ENCODE measurements at regions not wholly inside any gene's neighbourhood (a gene's known extent, or its start where the extent isn't known, plus 50 kb on each side); places are given as distances from the start of the nearest gene placed in this dataset.

DNA sequence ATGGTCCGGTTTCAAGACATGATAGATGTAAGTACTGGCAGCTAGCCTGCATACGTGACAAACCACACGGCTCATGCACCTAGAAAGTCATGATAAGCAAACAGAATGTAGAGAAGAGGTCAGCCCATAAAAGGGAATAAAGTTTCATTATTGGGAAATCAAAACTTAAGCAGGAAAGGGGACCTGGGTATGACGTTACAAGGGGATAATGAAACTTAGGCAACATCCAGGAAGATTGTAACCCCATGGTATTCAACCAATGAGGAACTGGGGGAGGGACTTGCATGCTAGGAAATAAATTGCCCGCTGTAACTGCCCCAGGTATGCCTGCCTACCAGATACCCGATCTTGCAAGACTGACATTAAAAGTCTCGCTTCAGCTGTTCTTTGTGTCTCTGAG is 1679.0 kb downstream of the SUCLG1 start:
- TF ChIP-seq EZH2 (IDR thresholded peaks at IDR 0.05; ENCODE audit: low read length, missing control alignments) = no peak
- TF ChIP-seq, protein P1, sequence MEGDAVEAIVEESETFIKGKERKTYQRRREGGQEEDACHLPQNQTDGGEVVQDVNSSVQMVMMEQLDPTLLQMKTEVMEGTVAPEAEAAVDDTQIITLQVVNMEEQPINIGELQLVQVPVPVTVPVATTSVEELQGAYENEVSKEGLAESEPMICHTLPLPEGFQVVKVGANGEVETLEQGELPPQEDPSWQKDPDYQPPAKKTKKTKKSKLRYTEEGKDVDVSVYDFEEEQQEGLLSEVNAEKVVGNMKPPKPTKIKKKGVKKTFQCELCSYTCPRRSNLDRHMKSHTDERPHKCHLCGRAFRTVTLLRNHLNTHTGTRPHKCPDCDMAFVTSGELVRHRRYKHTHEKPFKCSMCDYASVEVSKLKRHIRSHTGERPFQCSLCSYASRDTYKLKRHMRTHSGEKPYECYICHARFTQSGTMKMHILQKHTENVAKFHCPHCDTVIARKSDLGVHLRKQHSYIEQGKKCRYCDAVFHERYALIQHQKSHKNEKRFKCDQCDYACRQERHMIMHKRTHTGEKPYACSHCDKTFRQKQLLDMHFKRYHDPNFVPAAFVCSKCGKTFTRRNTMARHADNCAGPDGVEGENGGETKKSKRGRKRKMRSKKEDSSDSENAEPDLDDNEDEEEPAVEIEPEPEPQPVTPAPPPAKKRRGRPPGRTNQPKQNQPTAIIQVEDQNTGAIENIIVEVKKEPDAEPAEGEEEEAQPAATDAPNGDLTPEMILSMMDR (conservative IDR thresholded peaks at IDR 0.05 in 1 of 2, IDR thresholded peaks at IDR 0.05 in 1 of 2; ENCODE audit: low read depth in 1 of 2, low read length in 2 of 2) = no peak
- no peaks in the 10 kb centered on the region for H3K9me3 ChIP-seq (ENCODE audit: control insufficient read depth, insufficient read depth, low read depth, low read length)
- H3K36me3 ChIP-seq (ENCODE audit: control insufficient read depth, insufficient read depth, low read length) = no peaks in the 10 kb centered on the region
- no peaks in the 10 kb centered on the region for H4K20me1 ChIP-seq (ENCODE audit: control insufficient read depth, extremely low read depth, insufficient read depth, low read length)
- no peaks in the 10 kb centered on the region for H3K27me3 ChIP-seq (ENCODE audit: control insufficient read depth, insufficient read depth, low read length)
- H3K4me1 ChIP-seq (ENCODE audit: control insufficient read depth, extremely low read depth, insufficient read depth, low read length) = no peaks in the 10 kb centered on the region
- H2AFZ ChIP-seq (ENCODE audit: low read length) = no peak overlapping the region
- no peak overlapping the region for H3K4me3 ChIP-seq (replicated peaks in 1 of 4; ENCODE audit: control extremely low read depth in 1 of 4, insufficient read depth in 1 of 4, low read depth in 3 of 4, low read length in 4 of 4)
- H3K79me2 ChIP-seq (ENCODE audit: control insufficient read depth, insufficient read depth, low read length) = no peaks in the 10 kb centered on the region
- H3K27ac ChIP-seq (ENCODE audit: insufficient read depth, low read length) = no peak overlapping the region
- peak in 1 of 2 donors; percentile 1 for DNase-seq (ENCODE audit: low read depth in 2 of 2)
- no peak overlapping the region for H3K4me2 ChIP-seq (ENCODE audit: extremely low read depth, insufficient read depth, low read length)
- no peak overlapping the region for H3K9ac ChIP-seq (ENCODE audit: insufficient read depth, low read length)

DNA sequence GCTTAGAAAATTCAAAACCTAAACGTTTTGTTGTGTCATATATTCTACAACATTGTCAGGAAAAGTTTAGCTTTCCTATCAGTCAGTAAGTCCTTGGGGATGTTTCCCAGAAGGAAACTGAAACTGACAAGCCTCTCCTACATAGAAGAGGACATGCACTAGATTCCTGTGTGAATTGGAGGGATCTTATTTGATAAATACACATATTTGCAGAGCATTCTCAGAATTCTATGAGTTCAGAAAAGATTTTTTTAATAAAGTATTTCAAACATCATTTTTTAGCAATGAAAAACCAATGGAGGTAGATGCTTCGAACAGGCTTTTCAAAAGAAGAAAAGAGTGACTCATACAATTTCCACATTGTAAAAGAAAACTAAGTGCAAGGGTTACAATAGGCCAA is 1706.7 kb downstream of the SUCLG1 start:
- Histone ChIP-seq H3K4me3 (replicated peaks in 1 of 4; ENCODE audit: control extremely low read depth in 1 of 4, insufficient read depth in 1 of 4, low read depth in 3 of 4, low read length in 4 of 4) (no peak overlapping the region), H3K9me3 (ENCODE audit: control insufficient read depth, insufficient read depth, low read depth, low read length) (no peaks in the 10 kb centered on the region), H3K4me2 (ENCODE audit: extremely low read depth, insufficient read depth, low read length) (no peak overlapping the region), H3K27me3 (ENCODE audit: control insufficient read depth, insufficient read depth, low read length) (no peaks in the 10 kb centered on the region), H2AFZ (ENCODE audit: low read length) (no peak overlapping the region), H3K9ac (ENCODE audit: insufficient read depth, low read length) (no peak overlapping the region), H4K20me1 (ENCODE audit: control insufficient read depth, extremely low read depth, insufficient read depth, low read length) (no peaks in the 10 kb centered on the region), H3K79me2 (ENCODE audit: control insufficient read depth, insufficient read depth, low read length) (no peaks in the 10 kb centered on the region), H3K36me3 (ENCODE audit: control insufficient read depth, insufficient read depth, low read length) (no peaks in the 10 kb centered on the region), H3K27ac (ENCODE audit: insufficient read depth, low read length) (no peak overlapping the region), H3K4me1 (ENCODE audit: control insufficient read depth, extremely low read depth, insufficient read depth, low read length) (no peaks in the 10 kb centered on the region)
- no peak for TF ChIP-seq EZH2 (IDR thresholded peaks at IDR 0.05; ENCODE audit: low read length, missing control alignments)
- TF ChIP-seq, protein P1 (conservative IDR thresholded peaks at IDR 0.05 in 1 of 2, IDR thresholded peaks at IDR 0.05 in 1 of 2; ENCODE audit: low read depth in 1 of 2, low read length in 2 of 2) = no peak
- DNase-seq (ENCODE audit: low read depth in 2 of 2) = peak in 1 of 2 donors; percentile 9

DNA sequence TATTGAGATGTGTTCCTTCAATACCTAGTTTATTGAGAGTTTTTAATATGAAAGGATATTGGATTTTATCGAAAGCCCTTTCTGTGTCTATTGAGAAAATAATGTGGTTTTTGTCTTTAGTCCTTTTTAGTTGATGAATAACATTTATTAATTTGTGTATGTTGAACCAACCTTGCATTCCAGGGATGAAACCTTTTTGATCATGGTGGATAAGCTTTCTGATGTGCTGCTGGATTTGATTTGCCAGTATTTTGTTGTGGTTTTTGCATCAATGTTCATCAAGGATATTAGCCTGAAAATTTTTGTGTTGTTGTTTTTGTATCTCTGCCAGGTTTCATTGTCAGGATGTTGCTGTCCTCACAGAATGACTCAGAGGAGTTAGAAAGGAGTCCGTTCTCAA is 1710.4 kb downstream of the SUCLG1 start:
- Histone ChIP-seq H3K9me3 (ENCODE audit: control insufficient read depth, insufficient read depth, low read depth, low read length) (no peaks in the 10 kb centered on the region), H3K4me1 (ENCODE audit: control insufficient read depth, extremely low read depth, insufficient read depth, low read length) (no peaks in the 10 kb centered on the region), H3K9ac (ENCODE audit: insufficient read depth, low read length) (no peak overlapping the region), H4K20me1 (ENCODE audit: control insufficient read depth, extremely low read depth, insufficient read depth, low read length) (no peaks in the 10 kb centered on the region), H3K36me3 (ENCODE audit: control insufficient read depth, insufficient read depth, low read length) (no peaks in the 10 kb centered on the region), H2AFZ (ENCODE audit: low read length) (no peak overlapping the region), H3K27me3 (ENCODE audit: control insufficient read depth, insufficient read depth, low read length) (no peaks in the 10 kb centered on the region), H3K4me3 (replicated peaks in 1 of 4; ENCODE audit: control extremely low read depth in 1 of 4, insufficient read depth in 1 of 4, low read depth in 3 of 4, low read length in 4 of 4) (no peak overlapping the region), H3K4me2 (ENCODE audit: extremely low read depth, insufficient read depth, low read length) (no peak overlapping the region), H3K27ac (ENCODE audit: insufficient read depth, low read length) (no peak overlapping the region), H3K79me2 (ENCODE audit: control insufficient read depth, insufficient read depth, low read length) (no peaks in the 10 kb centered on the region)
- no peak for TF ChIP-seq EZH2 (IDR thresholded peaks at IDR 0.05; ENCODE audit: low read length, missing control alignments)
- TF ChIP-seq, protein P1 (conservative IDR thresholded peaks at IDR 0.05 in 1 of 2, IDR thresholded peaks at IDR 0.05 in 1 of 2; ENCODE audit: low read depth in 1 of 2, low read length in 2 of 2) = no peak
- DNase-seq (ENCODE audit: low read depth in 2 of 2) = no peak

Measured in fibroblast of lung (primary cell).